SU-DHL-6 (cell line): ENCODE measurements at regions not wholly inside any gene's neighbourhood (a gene's known extent, or its start where the extent isn't known, plus 50 kb on each side); places are given as distances from the start of the nearest gene placed in this dataset.

ENCODE experiments used
- CTCF ChIP-seq: fragments of 200-600 bp; sonication (generic); IDR thresholded peaks from one replicate; pipeline ENCODE4 v1.5.1; 2017; ENCODE audit warnings: antibody characterized with exemption, mild to moderate bottlenecking, low read length, moderate library complexity; ENCODE audit not compliant: insufficient read depth, poor library complexity, severe bottlenecking
- EZH2phosphoT487 ChIP-seq: fragments of 200-600 bp; sonication (generic), shearing (Covaris generic); conservative IDR thresholded peaks from 2 replicates; pipeline ENCODE4 v1.6.1; 2018; ENCODE audit warnings: mild to moderate bottlenecking, antibody characterized with exemption, low read length, moderate library complexity, mixed read lengths

- no peak for TF ChIP-seq CTCF
- TF ChIP-seq EZH2phosphoT487, result no peak
Observed at GRCh38 chr15:94963953-94964352, 732.6 kb downstream of the MCTP2 start.
